ENCODE measurements at regions not wholly inside any gene's neighbourhood (a gene's known extent, or its start where the extent isn't known, plus 50 kb on each side); places are given as distances from the start of the nearest gene placed in this dataset.

DNA sequence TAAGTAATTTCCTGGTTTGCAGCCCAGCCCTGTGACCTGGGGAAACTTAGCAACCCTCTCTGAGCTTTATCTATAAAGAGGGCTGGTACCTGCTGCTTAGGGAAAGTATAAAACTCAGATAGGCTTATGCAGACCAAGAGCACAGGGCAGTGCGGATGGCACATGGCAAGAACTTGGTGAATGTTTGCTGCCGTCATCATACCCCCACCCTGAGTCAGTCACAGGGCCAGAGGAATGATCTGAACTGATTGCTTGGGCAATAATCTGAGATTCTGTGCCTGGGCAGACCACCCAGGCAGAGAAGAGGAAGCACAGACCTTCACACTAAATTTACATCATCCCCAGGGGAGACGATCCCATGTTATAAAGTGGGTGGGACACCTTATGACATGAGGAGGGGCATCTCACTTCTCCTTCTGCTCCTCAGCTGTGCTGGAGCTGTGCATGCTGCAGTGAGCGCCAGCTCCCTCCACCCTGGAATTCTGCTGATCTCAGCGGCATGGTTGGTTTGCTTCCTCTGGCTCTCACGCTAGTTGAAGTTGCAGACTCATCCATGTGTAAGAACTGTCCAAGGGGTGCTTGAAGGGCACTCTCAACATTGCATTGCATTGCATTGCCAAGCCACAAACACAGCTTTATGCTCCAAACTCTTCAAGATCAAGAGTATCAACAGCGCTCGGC, 197.1 kb downstream of the AJAP1 start:
- TF ChIP-seq, protein P1, sequence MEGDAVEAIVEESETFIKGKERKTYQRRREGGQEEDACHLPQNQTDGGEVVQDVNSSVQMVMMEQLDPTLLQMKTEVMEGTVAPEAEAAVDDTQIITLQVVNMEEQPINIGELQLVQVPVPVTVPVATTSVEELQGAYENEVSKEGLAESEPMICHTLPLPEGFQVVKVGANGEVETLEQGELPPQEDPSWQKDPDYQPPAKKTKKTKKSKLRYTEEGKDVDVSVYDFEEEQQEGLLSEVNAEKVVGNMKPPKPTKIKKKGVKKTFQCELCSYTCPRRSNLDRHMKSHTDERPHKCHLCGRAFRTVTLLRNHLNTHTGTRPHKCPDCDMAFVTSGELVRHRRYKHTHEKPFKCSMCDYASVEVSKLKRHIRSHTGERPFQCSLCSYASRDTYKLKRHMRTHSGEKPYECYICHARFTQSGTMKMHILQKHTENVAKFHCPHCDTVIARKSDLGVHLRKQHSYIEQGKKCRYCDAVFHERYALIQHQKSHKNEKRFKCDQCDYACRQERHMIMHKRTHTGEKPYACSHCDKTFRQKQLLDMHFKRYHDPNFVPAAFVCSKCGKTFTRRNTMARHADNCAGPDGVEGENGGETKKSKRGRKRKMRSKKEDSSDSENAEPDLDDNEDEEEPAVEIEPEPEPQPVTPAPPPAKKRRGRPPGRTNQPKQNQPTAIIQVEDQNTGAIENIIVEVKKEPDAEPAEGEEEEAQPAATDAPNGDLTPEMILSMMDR (conservative IDR thresholded peaks at IDR 0.05; ENCODE audit: low read depth, low read length), result no peak
- TF ChIP-seq EZH2phosphoT487 (IDR thresholded peaks at IDR 0.05; ENCODE audit: borderline replicate concordance, low read length) (no peak), EZH2 (IDR thresholded peaks at IDR 0.05; ENCODE audit: low read length, unreplicated experiment) (no peak)
